ENCODE measurements at regions not wholly inside any gene's neighbourhood (a gene's known extent, or its start where the extent isn't known, plus 50 kb on each side); places are given as distances from the start of the nearest gene placed in this dataset.

DNA sequence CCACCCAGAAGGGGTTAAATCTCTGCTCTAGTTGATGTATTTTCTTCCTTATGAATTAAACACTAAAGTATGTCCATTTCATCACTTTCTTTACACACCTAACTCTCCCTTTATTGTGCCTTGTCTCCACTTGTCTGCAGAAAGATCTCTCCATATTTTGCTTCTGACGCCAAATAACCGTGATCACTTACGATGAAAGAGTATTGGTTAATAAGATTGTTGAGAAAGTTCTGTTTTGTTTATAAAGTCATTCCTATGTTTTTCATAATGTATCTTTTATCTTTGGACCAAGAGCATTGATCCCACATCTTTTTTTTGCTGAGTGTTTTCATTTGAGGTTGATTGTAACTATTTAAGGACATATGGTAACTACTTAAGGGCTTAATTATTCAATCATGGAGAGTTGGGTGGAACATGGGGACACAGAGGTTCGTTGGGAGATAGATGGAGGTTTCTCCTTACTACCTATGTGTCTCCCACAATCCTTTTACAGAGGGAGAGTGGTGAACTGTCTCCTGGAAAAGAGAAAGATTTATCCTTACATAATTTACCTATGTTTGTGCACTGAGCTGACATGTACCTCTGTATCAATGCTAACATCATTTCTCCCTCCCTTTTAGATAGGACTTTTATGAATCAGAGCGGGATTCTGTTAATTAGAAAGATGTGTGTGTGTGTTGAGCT, 120.7 kb upstream of the SLC38A2 start:
- no peak for TF ChIP-seq CTCF (IDR thresholded peaks at IDR 0.05)
- TF ChIP-seq RAD21 (conservative IDR thresholded peaks at IDR 0.05 in 1 of 2, IDR thresholded peaks at IDR 0.05 in 1 of 2) = no peak
- TF ChIP-seq MAX (IDR thresholded peaks at IDR 0.05) = no peak
- TF ChIP-seq ZFP36 (IDR thresholded peaks at IDR 0.05; ENCODE audit: borderline replicate concordance, partially characterized antibody) = no peak
- no peak for TF ChIP-seq JUNB (IDR thresholded peaks at IDR 0.05)
- no peak for TF ChIP-seq BCL3 (IDR thresholded peaks at IDR 0.05)
- no peak for TF ChIP-seq KDM1A (IDR thresholded peaks at IDR 0.05; ENCODE audit: low read depth)
- no peak for TF ChIP-seq CHD2 (IDR thresholded peaks at IDR 0.05; ENCODE audit: low read length, partially characterized antibody)
- no peak for TF ChIP-seq POLR2A (IDR thresholded peaks at IDR 0.05; ENCODE audit: low read length)
- no peak for TF ChIP-seq NR3C1 (IDR thresholded peaks at IDR 0.05)
- no peak for TF ChIP-seq NPAS2 (CRISPR knock-in tag; IDR thresholded peaks at IDR 0.05; ENCODE audit: borderline replicate concordance)
- no peak for TF ChIP-seq EP300 (IDR thresholded peaks at IDR 0.05)
- no peak for TF ChIP-seq KDM5A (IDR thresholded peaks at IDR 0.05)
- TF ChIP-seq CHD4 (IDR thresholded peaks at IDR 0.05; ENCODE audit: borderline replicate concordance) = no peak

Measured in A549 (cell line).